Muscle of back (tissue), 3 donors: ENCODE measurements at regions not wholly inside any gene's neighbourhood (a gene's known extent, or its start where the extent isn't known, plus 50 kb on each side); places are given as distances from the start of the nearest gene placed in this dataset.
"Not testable (repeated sequence)": the region's sequence is repeated elsewhere in the genome, so short reads cannot be mapped to it uniquely, and the experiment has no call there.

Source experiments
- DNase-seq, 3 donors: peaks; one replicate each; pipeline versions ENCODE4 v3.0.0 to v3.0.0-alpha.2; 2013

DNA sequence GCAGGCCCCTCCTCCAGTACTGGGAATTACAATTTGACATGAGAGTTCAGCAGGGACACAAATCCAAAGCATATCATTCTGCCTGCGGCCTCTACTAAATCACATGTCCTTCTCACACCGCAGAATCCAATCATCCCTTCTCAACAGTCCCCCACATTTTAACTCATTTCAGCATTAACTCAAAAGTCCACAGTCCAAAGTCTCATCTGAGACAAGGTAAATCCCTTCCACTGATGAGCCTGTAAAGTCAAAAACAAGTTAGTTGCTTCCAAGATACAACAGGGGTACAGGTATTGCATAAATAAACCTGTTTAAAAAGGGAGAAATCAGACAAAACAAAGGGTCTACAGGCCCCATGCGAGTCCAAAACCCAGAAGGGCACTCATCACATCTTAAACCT is 64.0 kb downstream of the EBNA1BP2 start:
- DNase-seq = no peak

DNA sequence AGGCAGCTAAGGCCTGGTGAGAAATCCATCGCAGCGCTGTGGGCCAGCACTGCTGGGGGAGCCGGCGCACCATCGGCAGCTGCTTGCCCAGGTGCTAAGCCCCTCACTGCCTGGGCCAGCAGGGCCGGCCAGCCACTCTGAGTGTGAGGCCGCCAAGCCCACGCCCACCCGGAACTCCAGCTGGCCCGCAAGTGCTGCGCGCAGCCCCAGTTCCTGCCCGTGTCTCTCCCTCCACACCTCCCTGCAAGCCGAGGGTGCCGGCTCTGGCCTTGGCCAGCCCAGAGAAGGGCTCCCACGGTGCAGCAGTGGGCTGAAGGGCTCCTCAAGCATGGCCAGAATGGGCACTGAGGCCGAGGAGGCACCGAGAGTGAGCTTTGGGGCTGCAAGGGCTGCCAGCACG is 64.4 kb downstream of the EBNA1BP2 start:
- no peak for DNase-seq

- DNase-seq = no peak
These were observed 67.9 kb downstream of the EBNA1BP2 start for GRCh38 chr1:43104027-43104763.

DNA sequence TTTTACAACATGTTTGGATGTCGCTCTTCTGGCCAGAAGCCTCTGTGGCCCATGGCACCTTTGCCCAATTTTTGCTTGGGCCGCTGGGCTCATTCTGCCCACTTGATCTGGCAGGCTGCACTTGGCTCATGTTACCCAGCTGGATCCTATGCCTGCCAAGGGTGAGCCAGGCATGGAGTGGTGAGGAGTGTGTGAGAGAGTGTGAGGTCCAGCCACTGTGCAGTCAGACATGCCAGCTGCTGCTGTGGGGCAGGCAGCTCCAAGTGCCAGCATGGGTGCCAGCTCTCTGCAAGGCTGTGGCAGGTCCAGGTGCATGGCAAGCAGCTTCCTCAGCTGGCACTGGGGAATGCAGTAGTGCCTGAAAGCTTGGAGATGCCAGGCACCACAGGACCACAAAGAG is 71.0 kb downstream of the EBNA1BP2 start:
- DNase-seq = no peak

DNA sequence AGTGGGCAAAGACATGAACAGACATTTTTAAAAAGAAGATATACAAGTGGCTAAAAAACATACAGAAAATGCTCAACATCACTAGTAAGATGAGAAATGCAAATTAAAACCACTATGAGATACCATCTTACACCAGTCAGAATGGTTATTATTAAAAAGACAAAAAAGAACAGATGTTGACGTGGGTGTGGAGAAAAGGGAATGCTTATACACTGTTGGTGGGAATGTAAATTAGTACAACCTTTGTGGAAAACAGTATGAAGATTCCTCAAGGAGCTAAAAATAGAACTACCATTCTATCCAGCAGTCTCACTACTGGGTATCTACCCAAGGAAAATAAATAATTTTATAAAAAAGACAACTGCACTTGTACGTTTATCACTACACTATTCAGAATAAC is 73.9 kb downstream of the EBNA1BP2 start:
- no peak for DNase-seq

- not testable (repeated sequence) for DNase-seq
These were observed 75.6 kb downstream of the EBNA1BP2 start for GRCh38 chr1:43096528-43096927.

- not testable (repeated sequence) for DNase-seq
These were observed 81.3 kb downstream of the EBNA1BP2 start for GRCh38 chr1:43090812-43091211.

- not testable (repeated sequence) for DNase-seq
These were observed 81.9 kb downstream of the EBNA1BP2 start for GRCh38 chr1:43090157-43090556.

DNA sequence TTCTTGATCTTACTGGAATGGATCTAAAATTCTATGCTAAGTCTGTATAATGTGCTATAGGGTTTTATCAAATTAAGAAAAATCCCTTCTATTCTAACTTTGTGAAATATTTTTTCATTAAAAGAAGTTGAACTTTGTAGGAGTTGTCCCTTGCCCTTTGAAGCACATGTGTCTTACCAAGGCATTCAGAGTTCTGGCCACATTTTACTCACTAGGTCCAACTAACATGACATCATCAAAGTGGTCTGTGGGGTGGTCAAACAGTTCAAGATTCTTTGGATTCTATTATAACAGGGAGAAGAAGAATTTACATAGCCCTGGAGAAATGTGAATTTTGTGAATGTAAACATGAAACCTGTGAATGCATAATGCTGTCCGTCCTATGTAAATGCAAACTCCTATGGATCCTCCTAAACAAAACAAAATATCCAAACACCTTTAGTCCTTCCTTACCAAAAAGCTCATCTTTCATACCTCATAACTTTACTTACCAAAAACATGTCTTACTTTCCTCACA is 88.7 kb downstream of the EBNA1BP2 start:
- no peak for DNase-seq

DNA sequence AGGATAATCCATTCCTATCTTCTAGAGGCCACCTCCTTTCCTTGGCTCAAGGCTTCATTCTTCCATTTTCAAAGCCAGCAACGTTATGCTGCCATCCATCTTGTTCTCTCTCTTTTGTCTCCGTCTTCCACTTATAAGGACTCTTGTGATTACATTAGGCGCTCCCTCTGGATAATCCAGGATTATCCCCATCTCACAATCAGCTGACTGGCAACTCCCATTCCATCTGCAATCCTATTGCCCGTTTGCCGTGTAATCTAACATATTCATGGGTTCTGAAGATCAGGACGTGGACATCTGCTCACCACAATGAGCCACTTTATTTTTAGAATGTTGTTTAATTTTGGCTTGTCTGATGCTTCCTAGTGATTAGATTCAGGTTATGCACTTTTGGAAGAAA is 89.3 kb downstream of the EBNA1BP2 start:
- DNase-seq = no peak

GRCh38 chr1:43077273-43077672 is 94.8 kb downstream of the EBNA1BP2 start:
- DNase-seq = no peak

- no peak for DNase-seq
These were observed 97.4 kb downstream of the EBNA1BP2 start for GRCh38 chr1:43074709-43075108.

DNA sequence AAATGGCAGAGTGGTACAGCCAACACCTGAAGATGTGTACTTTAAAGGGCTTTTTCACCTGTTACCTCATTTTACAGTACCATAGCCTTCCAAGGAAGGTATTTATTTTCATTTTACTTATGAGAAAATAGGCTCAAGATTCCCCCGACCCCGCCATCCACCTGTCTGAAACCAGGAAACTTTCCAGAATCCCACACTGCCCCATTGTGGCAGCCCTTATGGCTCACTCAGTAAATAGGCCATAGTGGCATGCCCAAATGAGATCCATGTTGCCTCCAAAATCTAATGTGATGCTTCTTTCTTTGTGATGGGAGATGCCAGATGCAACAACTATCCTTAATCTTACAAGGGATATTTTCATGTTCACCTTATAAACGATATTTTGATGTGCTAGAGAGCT is 97.8 kb downstream of the EBNA1BP2 start:
- no peak for DNase-seq

DNA sequence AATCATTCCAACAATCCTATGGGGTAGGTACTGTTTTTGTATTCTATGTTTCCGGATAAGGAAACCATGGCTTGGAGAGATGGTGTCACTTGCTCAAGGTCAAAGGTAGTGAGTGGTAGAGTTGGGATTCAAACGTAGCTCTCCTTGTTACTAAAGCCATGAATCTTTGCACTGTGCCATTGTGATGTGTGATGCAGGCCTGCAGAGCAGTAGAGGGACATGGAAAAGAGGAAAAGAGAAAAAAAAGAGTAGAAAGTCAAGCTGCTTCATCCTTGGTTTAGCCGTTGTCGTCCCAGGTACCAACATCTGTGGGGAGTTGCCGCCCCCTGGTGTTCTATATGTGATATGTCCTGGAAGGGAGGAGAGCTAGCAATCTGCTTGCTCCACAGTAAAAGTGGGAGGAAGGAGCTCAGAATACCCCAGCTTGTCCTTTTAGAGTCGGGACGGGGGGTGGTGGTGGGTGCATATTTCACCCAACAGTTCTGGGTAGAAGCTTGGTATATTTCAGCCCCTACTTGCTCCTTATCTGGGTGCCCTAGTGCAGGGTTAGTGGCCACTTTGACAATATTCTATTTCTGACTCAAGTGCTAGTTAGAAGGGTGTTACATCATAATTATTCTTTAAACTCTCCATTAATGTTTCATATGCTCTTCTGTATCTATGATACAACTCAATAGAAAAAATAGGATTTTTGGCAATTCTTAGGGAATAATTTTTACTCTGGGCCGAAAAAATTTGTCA is 98.4 kb downstream of the EBNA1BP2 start:
- peak; percentile 73 to 89 (median 83) for DNase-seq

DNA sequence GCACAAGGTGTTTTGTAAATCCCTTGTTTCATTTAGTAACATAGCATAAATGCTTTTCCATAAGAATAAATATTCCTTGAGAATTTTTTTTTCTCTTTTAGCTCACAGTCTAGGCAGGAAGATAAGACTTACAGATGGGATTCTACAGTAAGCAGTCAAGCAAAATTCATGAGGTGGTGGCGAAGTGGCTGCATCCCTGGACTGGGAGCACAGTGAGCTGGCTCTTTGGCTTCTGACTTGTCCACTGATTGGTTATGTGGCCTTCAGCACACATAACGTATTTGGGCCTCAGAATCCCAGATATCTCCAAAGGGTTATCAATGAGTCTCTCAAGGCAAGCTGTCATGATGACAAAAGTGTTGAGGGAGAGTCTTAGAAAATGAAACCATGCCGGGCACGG is 99.8 kb downstream of the EBNA1BP2 start:
- DNase-seq = no peak

DNA sequence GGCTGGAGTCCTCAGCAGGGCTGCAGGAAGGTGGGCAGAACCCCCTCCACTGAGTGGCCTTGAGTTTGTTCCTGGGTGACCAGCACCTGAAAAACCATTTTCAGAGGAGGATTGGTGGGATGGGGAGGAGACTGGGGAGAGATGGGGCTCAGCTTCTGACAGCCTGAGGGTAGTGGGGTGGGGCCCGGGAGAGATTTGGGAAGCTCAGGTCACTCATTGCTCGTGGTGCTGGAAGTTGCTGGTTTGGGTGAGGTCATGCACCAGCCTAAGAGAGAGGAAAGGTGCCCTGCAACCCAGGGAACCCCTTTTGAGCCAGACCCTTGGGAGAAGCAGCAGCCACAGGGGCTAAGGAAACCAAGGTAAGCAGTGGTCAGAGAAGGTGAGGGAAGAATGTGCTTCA is 100.8 kb downstream of the EBNA1BP2 start:
- DNase-seq = no peak

- DNase-seq = peak in 1 of 3 donors; percentile 46
These were observed 102.5 kb downstream of the EBNA1BP2 start for GRCh38 chr1:43069461-43070050.

- DNase-seq = no peak
These were observed 103.2 kb downstream of the EBNA1BP2 start for GRCh38 chr1:43068911-43069310.

- DNase-seq = peak in 2 of 3 donors; percentile 34 to 65
These were observed 103.9 kb downstream of the EBNA1BP2 start for GRCh38 chr1:43067977-43068751.

GRCh38 chr1:43067233-43067745 is 104.8 kb downstream of the EBNA1BP2 start:
- no peak for DNase-seq

DNA sequence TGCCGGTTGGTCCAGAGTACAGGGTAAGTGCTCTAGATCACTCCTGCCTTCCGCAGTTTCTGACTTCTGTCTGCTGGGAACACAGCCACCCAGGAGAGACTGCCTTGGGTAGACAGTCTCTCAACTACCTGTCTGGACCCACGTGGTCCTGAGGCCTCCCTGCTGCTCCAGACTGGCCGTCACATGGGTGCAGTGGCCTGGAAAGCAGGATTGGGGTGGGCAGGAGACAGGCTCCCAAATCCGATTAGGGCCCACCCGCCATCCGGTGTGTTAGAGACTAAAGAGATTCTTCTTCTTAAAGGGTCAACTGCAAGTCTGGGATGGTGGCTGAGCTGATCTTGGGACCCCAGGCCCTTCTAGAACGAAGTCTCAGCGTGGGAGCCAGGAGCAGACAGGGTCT is 105.5 kb downstream of the EBNA1BP2 start:
- DNase-seq = no peak
